Memory B cell (primary cell): ENCODE measurements at regions not wholly inside any gene's neighbourhood (a gene's known extent, or its start where the extent isn't known, plus 50 kb on each side); places are given as distances from the start of the nearest gene placed in this dataset.

ENCODE experiments used
- ATAC-seq: fragments of 150-1000 bp; cut with Tn5 transposase; 2 replicates; pipeline ENCODE4 v1.10.0; 2021; ENCODE audit warnings: low read depth, mild to moderate bottlenecking, moderate library complexity
- DNase-seq, 2 donors: peaks; one replicate each; pipeline ENCODE4 v3.0.0; 2022; ENCODE audit warnings: low spot score in 2 of 2
- H3K27ac Mint-ChIP-seq: one replicate; pipeline ENCODE4 v1.8.0; 2022; ENCODE audit warnings: mild to moderate bottlenecking, moderate library complexity, mixed read lengths
- H3K27me3 Mint-ChIP-seq: one replicate; pipeline ENCODE4 v1.8.0; 2022; ENCODE audit warnings: mixed read lengths
- H3K36me3 Mint-ChIP-seq: one replicate; pipeline ENCODE4 v1.8.0; 2022; ENCODE audit warnings: mild to moderate bottlenecking, mixed read lengths
- H3K4me1 Mint-ChIP-seq: one replicate; pipeline ENCODE4 v1.8.0; 2022; ENCODE audit warnings: mixed read lengths
- H3K4me3 Mint-ChIP-seq: one replicate; pipeline ENCODE4 v1.8.0; 2022; ENCODE audit warnings: mild to moderate bottlenecking, moderate library complexity, mixed read lengths
- H3K9me3 Mint-ChIP-seq: one replicate; pipeline ENCODE4 v1.8.0; 2022; ENCODE audit warnings: mixed read lengths

GRCh38 chr1:55318116-55318817, 103.1 kb upstream of the USP24 start:
- no peak for DNase-seq
- Mint-ChIP-seq H3K4me3 (no peak overlapping the region), H3K9me3 (no peaks in the 10 kb centered on the region), H3K36me3 (no peaks in the 10 kb centered on the region), H3K27ac (no peak overlapping the region), H3K4me1 (peaks cover 3% of the 10 kb centered on the region), H3K27me3 (peaks cover 2% of the 10 kb centered on the region)
- no peak for ATAC-seq

GRCh38 chr1:55317673-55318072, 102.5 kb upstream of the USP24 start:
- ATAC-seq (no peak), DNase-seq (no peak)
- H3K9me3 Mint-ChIP-seq, result no peaks in the 10 kb centered on the region
- H3K4me1 Mint-ChIP-seq, result peaks cover 3% of the 10 kb centered on the region
- no peak overlapping the region for H3K4me3 Mint-ChIP-seq
- no peaks in the 10 kb centered on the region for H3K36me3 Mint-ChIP-seq
- peaks cover 2% of the 10 kb centered on the region for H3K27me3 Mint-ChIP-seq
- no peak overlapping the region for H3K27ac Mint-ChIP-seq

- no peak for DNase-seq
- Mint-ChIP-seq H3K4me3 (no peak overlapping the region), H3K4me1 (peaks cover 3% of the 10 kb centered on the region), H3K9me3 (no peaks in the 10 kb centered on the region), H3K27me3 (peaks cover 2% of the 10 kb centered on the region), H3K36me3 (no peaks in the 10 kb centered on the region), H3K27ac (no peak overlapping the region)
- ATAC-seq, result no peak
Measured at GRCh38 chr1:55316947-55317662, 101.9 kb upstream of the USP24 start.

GRCh38 chr1:55316502-55316901, 101.3 kb upstream of the USP24 start:
- H3K4me1 Mint-ChIP-seq, result peaks cover 3% of the 10 kb centered on the region
- no peaks in the 10 kb centered on the region for H3K36me3 Mint-ChIP-seq
- H3K27me3 Mint-ChIP-seq, result peaks cover 2% of the 10 kb centered on the region
- no peak for ATAC-seq
- DNase-seq, result no peak
- no peaks in the 10 kb centered on the region for H3K9me3 Mint-ChIP-seq
- H3K4me3 Mint-ChIP-seq, result no peak overlapping the region
- H3K27ac Mint-ChIP-seq, result no peak overlapping the region

GRCh38 chr1:55315552-55315951, 100.4 kb upstream of the USP24 start:
- Mint-ChIP-seq H3K27me3 (peaks cover 2% of the 10 kb centered on the region), H3K4me3 (no peak overlapping the region), H3K27ac (no peak overlapping the region), H3K36me3 (no peaks in the 10 kb centered on the region), H3K9me3 (no peaks in the 10 kb centered on the region), H3K4me1 (peaks cover 3% of the 10 kb centered on the region)
- no peak for DNase-seq
- ATAC-seq, result no peak

GRCh38 chr1:55314740-55315139, 99.6 kb upstream of the USP24 start:
- Mint-ChIP-seq H3K36me3 (no peaks in the 10 kb centered on the region), H3K4me1 (peaks cover 3% of the 10 kb centered on the region), H3K4me3 (no peak overlapping the region), H3K9me3 (no peaks in the 10 kb centered on the region), H3K27ac (no peak overlapping the region), H3K27me3 (peaks cover 2% of the 10 kb centered on the region)
- DNase-seq, result no peak
- ATAC-seq, result no peak

GRCh38 chr1:55313903-55314302, 98.7 kb upstream of the USP24 start:
- H3K4me1 Mint-ChIP-seq, result peaks cover 3% of the 10 kb centered on the region
- no peak overlapping the region for H3K27ac Mint-ChIP-seq
- H3K27me3 Mint-ChIP-seq, result peaks cover 1% of the 10 kb centered on the region
- DNase-seq (no peak), ATAC-seq (no peak)
- no peaks in the 10 kb centered on the region for H3K9me3 Mint-ChIP-seq
- no peak overlapping the region for H3K4me3 Mint-ChIP-seq
- H3K36me3 Mint-ChIP-seq, result no peaks in the 10 kb centered on the region

GRCh38 chr1:55311979-55312378, 96.8 kb upstream of the USP24 start:
- Mint-ChIP-seq H3K4me1 (no peaks in the 10 kb centered on the region), H3K36me3 (no peaks in the 10 kb centered on the region), H3K9me3 (no peaks in the 10 kb centered on the region), H3K27me3 (peaks cover 3% of the 10 kb centered on the region), H3K4me3 (no peak overlapping the region), H3K27ac (no peak overlapping the region)
- DNase-seq (no peak), ATAC-seq (no peak)

GRCh38 chr1:55311057-55311641, 96.0 kb upstream of the USP24 start:
- Mint-ChIP-seq H3K27me3 (peaks cover 3% of the 10 kb centered on the region), H3K9me3 (no peaks in the 10 kb centered on the region), H3K4me3 (no peak overlapping the region), H3K27ac (no peak overlapping the region), H3K36me3 (no peaks in the 10 kb centered on the region), H3K4me1 (no peaks in the 10 kb centered on the region)
- ATAC-seq (no peak), DNase-seq (no peak)

- no peak overlapping the region for H3K27ac Mint-ChIP-seq
Measured at GRCh38 chr1:55310505-55310971, 95.4 kb upstream of the USP24 start.

GRCh38 chr1:55309786-55310504, 94.8 kb upstream of the USP24 start:
- Mint-ChIP-seq H3K4me3 (no peak overlapping the region), H3K27me3 (peaks cover 8% of the 10 kb centered on the region), H3K27ac (no peak overlapping the region), H3K36me3 (no peaks in the 10 kb centered on the region), H3K4me1 (no peaks in the 10 kb centered on the region), H3K9me3 (no peaks in the 10 kb centered on the region)
- DNase-seq (no peak), ATAC-seq (no peak)

More at GRCh38 chr1:55310505-55310971, 95.4 kb upstream of the USP24 start:
- no peaks in the 10 kb centered on the region for H3K36me3 Mint-ChIP-seq
- no peak for ATAC-seq
- H3K4me1 Mint-ChIP-seq, result no peaks in the 10 kb centered on the region
- H3K4me3 Mint-ChIP-seq, result no peak overlapping the region
- no peaks in the 10 kb centered on the region for H3K9me3 Mint-ChIP-seq
- no peak for DNase-seq
- peaks cover 3% of the 10 kb centered on the region for H3K27me3 Mint-ChIP-seq

GRCh38 chr1:55309053-55309452, 93.9 kb upstream of the USP24 start:
- Mint-ChIP-seq H3K4me3 (no peak overlapping the region), H3K9me3 (no peaks in the 10 kb centered on the region), H3K36me3 (no peaks in the 10 kb centered on the region), H3K27ac (no peak overlapping the region), H3K27me3 (peaks cover 11% of the 10 kb centered on the region), H3K4me1 (no peaks in the 10 kb centered on the region)
- DNase-seq (no peak), ATAC-seq (no peak)

GRCh38 chr1:55305735-55306134, 90.6 kb upstream of the USP24 start:
- H3K4me1 Mint-ChIP-seq, result no peaks in the 10 kb centered on the region
- ATAC-seq (no peak), DNase-seq (no peak)
- H3K27ac Mint-ChIP-seq, result no peak overlapping the region
- H3K27me3 Mint-ChIP-seq, result peaks cover 14% of the 10 kb centered on the region
- no peaks in the 10 kb centered on the region for H3K9me3 Mint-ChIP-seq
- H3K4me3 Mint-ChIP-seq, result no peak overlapping the region
- H3K36me3 Mint-ChIP-seq, result no peaks in the 10 kb centered on the region

GRCh38 chr1:55304229-55304740, 89.1 kb upstream of the USP24 start:
- DNase-seq (no peak), ATAC-seq (no peak)
- Mint-ChIP-seq H3K9me3 (no peaks in the 10 kb centered on the region), H3K4me1 (no peaks in the 10 kb centered on the region), H3K4me3 (no peak overlapping the region), H3K27ac (no peak overlapping the region), H3K36me3 (no peaks in the 10 kb centered on the region), H3K27me3 (peaks cover 14% of the 10 kb centered on the region)
